ENCODE measurements at regions not wholly inside any gene's neighbourhood (a gene's known extent, or its start where the extent isn't known, plus 50 kb on each side); places are given as distances from the start of the nearest gene placed in this dataset.

DNA sequence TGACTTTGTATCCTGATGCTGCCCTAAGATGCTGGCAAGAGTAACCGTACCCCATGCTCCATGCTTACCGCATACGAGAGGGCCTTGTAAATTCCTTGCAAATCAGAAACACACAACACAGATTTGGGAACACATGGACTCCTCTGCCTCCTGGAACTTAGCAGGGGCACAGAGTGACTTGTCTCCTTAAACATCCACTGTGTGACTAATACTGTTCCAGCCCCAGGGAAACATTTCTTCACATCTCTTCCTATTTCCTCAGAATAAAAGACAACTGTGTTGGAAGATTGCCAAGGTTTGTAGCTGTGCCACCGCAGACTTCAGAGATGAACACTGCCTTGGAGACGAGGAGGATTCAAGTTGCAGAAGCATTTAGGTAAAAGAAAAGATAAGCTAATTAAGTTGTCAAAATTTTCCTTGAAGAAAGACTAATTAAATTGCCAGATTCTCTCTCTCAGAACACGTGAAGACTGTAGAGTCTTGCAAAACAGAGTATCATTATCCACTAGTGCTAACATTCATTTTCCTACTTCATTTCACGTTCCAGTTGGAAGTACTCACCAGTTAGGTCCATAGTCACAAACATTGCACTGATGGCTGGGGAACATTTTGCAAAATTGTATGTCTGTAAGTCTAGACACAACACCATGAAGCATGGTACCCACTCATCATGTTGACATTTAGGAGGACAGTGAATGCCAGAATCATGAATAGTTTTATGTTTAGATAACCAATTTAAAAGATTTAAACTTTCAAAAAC is 188.8 kb downstream of the TSN start:
- TF ChIP-seq, protein P1, sequence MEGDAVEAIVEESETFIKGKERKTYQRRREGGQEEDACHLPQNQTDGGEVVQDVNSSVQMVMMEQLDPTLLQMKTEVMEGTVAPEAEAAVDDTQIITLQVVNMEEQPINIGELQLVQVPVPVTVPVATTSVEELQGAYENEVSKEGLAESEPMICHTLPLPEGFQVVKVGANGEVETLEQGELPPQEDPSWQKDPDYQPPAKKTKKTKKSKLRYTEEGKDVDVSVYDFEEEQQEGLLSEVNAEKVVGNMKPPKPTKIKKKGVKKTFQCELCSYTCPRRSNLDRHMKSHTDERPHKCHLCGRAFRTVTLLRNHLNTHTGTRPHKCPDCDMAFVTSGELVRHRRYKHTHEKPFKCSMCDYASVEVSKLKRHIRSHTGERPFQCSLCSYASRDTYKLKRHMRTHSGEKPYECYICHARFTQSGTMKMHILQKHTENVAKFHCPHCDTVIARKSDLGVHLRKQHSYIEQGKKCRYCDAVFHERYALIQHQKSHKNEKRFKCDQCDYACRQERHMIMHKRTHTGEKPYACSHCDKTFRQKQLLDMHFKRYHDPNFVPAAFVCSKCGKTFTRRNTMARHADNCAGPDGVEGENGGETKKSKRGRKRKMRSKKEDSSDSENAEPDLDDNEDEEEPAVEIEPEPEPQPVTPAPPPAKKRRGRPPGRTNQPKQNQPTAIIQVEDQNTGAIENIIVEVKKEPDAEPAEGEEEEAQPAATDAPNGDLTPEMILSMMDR (IDR thresholded peaks at IDR 0.05), result no peak
- no peak for TF ChIP-seq POLR2A (IDR thresholded peaks at IDR 0.05)
- no peak for TF ChIP-seq EP300 (IDR thresholded peaks at IDR 0.05)

Measured in ovary (tissue), 3 donors.